Trophoblast cell (in vitro differentiated cells and primary cell): ENCODE measurements at regions not wholly inside any gene's neighbourhood (a gene's known extent, or its start where the extent isn't known, plus 50 kb on each side); places are given as distances from the start of the nearest gene placed in this dataset.
A peak's percentile ranks its signal among the peaks of the same experiment; 100 is the strongest.
"Not testable (repeated sequence)": the region's sequence is repeated elsewhere in the genome, so short reads cannot be mapped to it uniquely, and the experiment has no call there.

Experiments
- DNase-seq, 2 donors: peaks; one replicate each; pipeline ENCODE4 v3.0.0-alpha.2; 2016
- H2AFZ ChIP-seq: 2 replicates; pipeline ENCODE4 v1.6.1; 2013; ENCODE audit warnings: low read length, moderate library complexity, mild to moderate bottlenecking; ENCODE audit not compliant: insufficient read depth, poor library complexity
- H2AK5ac ChIP-seq: 2 replicates; pipeline ENCODE4 v1.6.1; 2013; ENCODE audit warnings: mild to moderate bottlenecking, low read length
- H2BK120ac ChIP-seq: 2 replicates; pipeline ENCODE4 v1.6.1; 2013; ENCODE audit warnings: low read length, mild to moderate bottlenecking, moderate library complexity; ENCODE audit not compliant: insufficient read depth, poor library complexity
- H2BK12ac ChIP-seq: 2 replicates; pipeline ENCODE4 v1.6.1; 2013; ENCODE audit warnings: mild to moderate bottlenecking, low read length, moderate library complexity
- H2BK5ac ChIP-seq: 2 replicates; pipeline ENCODE4 v1.6.1; 2013; ENCODE audit warnings: low read length, low read depth, moderate library complexity, mild to moderate bottlenecking; ENCODE audit not compliant: poor library complexity
- H3K14ac ChIP-seq: 2 replicates; pipeline ENCODE4 v1.6.1; 2013; ENCODE audit warnings: mild to moderate bottlenecking, low read length
- H3K18ac ChIP-seq: 2 replicates; pipeline ENCODE4 v1.6.1; 2013; ENCODE audit warnings: mild to moderate bottlenecking, low read length
- H3K23ac ChIP-seq: 2 replicates; pipeline ENCODE4 v1.6.1; 2013; ENCODE audit warnings: low read length
- H3K27ac ChIP-seq: 2 replicates; pipeline ENCODE4 v1.5.1; 2013; ENCODE audit warnings: low read depth, mild to moderate bottlenecking, inconsistent platforms, low read length, moderate library complexity
- H3K27me3 ChIP-seq: 2 replicates; pipeline ENCODE4 v1.6.1; 2013; ENCODE audit warnings: inconsistent platforms, mild to moderate bottlenecking, low read length, moderate library complexity; ENCODE audit not compliant: insufficient read depth
- H3K36me3 ChIP-seq, 2 experiments: 1 replicate in 1 of 2; 2 replicates in 1 of 2; pipeline ENCODE4 v1.6.1; 2013; ENCODE audit warnings: low read length in 2 of 2, mild to moderate bottlenecking in 2 of 2, moderate library complexity in 1 of 2; ENCODE audit not compliant: insufficient read depth in 2 of 2, control insufficient read depth in 1 of 2
- H3K4ac ChIP-seq: 2 replicates; pipeline ENCODE4 v1.6.1; 2013; ENCODE audit warnings: low read depth, mild to moderate bottlenecking, low read length, moderate library complexity
- H3K4me1 ChIP-seq, 2 experiments: 1 replicate in 1 of 2; 2 replicates in 1 of 2; pipeline ENCODE4 v1.6.1; 2013; ENCODE audit warnings: low read length in 2 of 2, mild to moderate bottlenecking in 2 of 2, moderate library complexity in 1 of 2; ENCODE audit not compliant: insufficient read depth in 2 of 2, control insufficient read depth in 1 of 2
- H3K4me2 ChIP-seq: 2 replicates; pipeline ENCODE4 v1.6.1; 2013; ENCODE audit warnings: inconsistent platforms, mild to moderate bottlenecking, low read length, moderate library complexity
- H3K4me3 ChIP-seq: 2 replicates; pipeline ENCODE4 v1.5.1; 2013; ENCODE audit warnings: mild to moderate bottlenecking, low read depth, low read length, inconsistent platforms
- H3K79me1 ChIP-seq: one replicate; pipeline ENCODE4 v1.6.1; 2013; ENCODE audit warnings: low read length
- H3K79me2 ChIP-seq: 2 replicates; pipeline ENCODE4 v1.6.1; 2013; ENCODE audit warnings: low read length, mild to moderate bottlenecking; ENCODE audit not compliant: control insufficient read depth, insufficient read depth, poor library complexity
- H3K9ac ChIP-seq: 2 replicates; pipeline ENCODE4 v1.6.1; 2013; ENCODE audit warnings: mild to moderate bottlenecking, low read length
- H3K9me3 ChIP-seq: 2 replicates; pipeline ENCODE4 v1.6.1; 2013; ENCODE audit warnings: low read depth, mild to moderate bottlenecking, control low read depth, inconsistent platforms, low read length; ENCODE audit not compliant: insufficient read depth
- H4K12ac ChIP-seq: 2 replicates; pipeline ENCODE4 v1.6.1; 2013; ENCODE audit warnings: low read depth, mild to moderate bottlenecking, low read length, moderate library complexity
- H4K8ac ChIP-seq: 2 replicates; pipeline ENCODE4 v1.6.1; 2013; ENCODE audit warnings: low read depth, mild to moderate bottlenecking, low read length, moderate library complexity
- H4K91ac ChIP-seq: one replicate; pipeline ENCODE4 v1.6.1; 2013; ENCODE audit warnings: low read depth, mild to moderate bottlenecking, low read length, moderate library complexity
- WGBS: extraction: QIAGEN DNeasy Blood & Tissue Kit; methylation state at CpG from one replicate; pipeline ENCODE4 v1.1.7; 2013; ENCODE audit warnings: missing lambda C conversion rate; ENCODE audit not compliant: insufficient read length, insufficient coverage; ENCODE audit errors: extremely low coverage; 5-methylcytosine and 5-hydroxymethylcytosine counted together

GRCh38 chr11:86732286-86732685, 59.9 kb upstream of the ME3 start:
- H3K9me3 ChIP-seq, H2BK5ac ChIP-seq, H3K4me3 ChIP-seq, H4K8ac ChIP-seq, H2BK120ac ChIP-seq, H3K79me2 ChIP-seq, H3K18ac ChIP-seq, H3K4ac ChIP-seq, H3K27ac ChIP-seq, H3K14ac ChIP-seq, H2AK5ac ChIP-seq, H3K4me2 ChIP-seq, H3K27me3 ChIP-seq, H2BK12ac ChIP-seq, DNase-seq, H3K23ac ChIP-seq, H4K12ac ChIP-seq, H3K36me3 ChIP-seq, H3K4me1 ChIP-seq, H3K79me1 ChIP-seq, H2AFZ ChIP-seq, H3K9ac ChIP-seq: not testable (repeated sequence)
- H4K91ac ChIP-seq: peak overlapping the region; percentile 26
- WGBS: no CpG with 5 or more reads among the region's 27 CpGs

GRCh38 chr11:86729576-86729975, 57.2 kb upstream of the ME3 start:
- not testable (repeated sequence) for H3K18ac ChIP-seq, H3K27me3 ChIP-seq, H2BK120ac ChIP-seq, H3K79me1 ChIP-seq, H3K4me3 ChIP-seq, DNase-seq, H2AFZ ChIP-seq, H3K79me2 ChIP-seq, H3K27ac ChIP-seq, H3K4me1 ChIP-seq, H3K9me3 ChIP-seq, H3K4me2 ChIP-seq, H2BK12ac ChIP-seq, H3K4ac ChIP-seq, H3K9ac ChIP-seq, H3K14ac ChIP-seq, H3K36me3 ChIP-seq, H2BK5ac ChIP-seq, H4K8ac ChIP-seq, H4K12ac ChIP-seq, H3K23ac ChIP-seq, H2AK5ac ChIP-seq, H4K91ac ChIP-seq
- no CpG with 5 or more reads among the region's 1 CpG for WGBS

GRCh38 chr11:86728562-86728961, 56.1 kb upstream of the ME3 start:
- no peaks in the 10 kb centered on the region for H3K27me3 ChIP-seq
- H3K4me1 ChIP-seq: peaks cover 2 to 4% of the 10 kb centered on the region in 2 experiments
- H3K18ac ChIP-seq: no peak overlapping the region
- H4K91ac ChIP-seq: no peak overlapping the region
- no peak overlapping the region for H3K27ac ChIP-seq
- H3K9me3 ChIP-seq: no peaks in the 10 kb centered on the region
- H3K4me2 ChIP-seq: no peak overlapping the region
- no peak overlapping the region for H3K23ac ChIP-seq
- DNase-seq: no peak
- H2BK12ac ChIP-seq: no peak overlapping the region
- H3K79me2 ChIP-seq: no peaks in the 10 kb centered on the region
- H2BK5ac ChIP-seq: no peak overlapping the region
- no peak overlapping the region for H2AFZ ChIP-seq
- no peak overlapping the region for H2BK120ac ChIP-seq
- H3K4ac ChIP-seq: no peak overlapping the region
- no peaks in the 10 kb centered on the region for H3K36me3 ChIP-seq
- no peak overlapping the region for H3K14ac ChIP-seq
- peaks cover 2% of the 10 kb centered on the region for H3K79me1 ChIP-seq
- H4K8ac ChIP-seq: no peak overlapping the region
- no peak overlapping the region for H2AK5ac ChIP-seq
- H3K4me3 ChIP-seq: no peak overlapping the region
- no peak overlapping the region for H4K12ac ChIP-seq
- no peak overlapping the region for H3K9ac ChIP-seq

GRCh38 chr11:86726770-86727504, 54.5 kb upstream of the ME3 start:
- Histone ChIP-seq H2AFZ (no peak overlapping the region), H4K8ac (no peak overlapping the region), H3K4me1 (peaks cover 2 to 4% of the 10 kb centered on the region in 2 experiments), H3K27ac (peak overlapping the region; percentile 3), H4K91ac (peak overlapping the region; percentile 78), H3K18ac (no peak overlapping the region), H3K79me2 (no peaks in the 10 kb centered on the region), H3K4me3 (no peak overlapping the region), H3K4me2 (no peak overlapping the region), H2BK120ac (no peak overlapping the region), H3K27me3 (no peaks in the 10 kb centered on the region), H3K79me1 (peaks cover 2% of the 10 kb centered on the region), H4K12ac (no peak overlapping the region), H3K4ac (no peak overlapping the region), H3K23ac (no peak overlapping the region), H3K36me3 (no peaks in the 10 kb centered on the region), H2BK5ac (no peak overlapping the region), H3K9me3 (no peaks in the 10 kb centered on the region), H3K14ac (no peak overlapping the region), H3K9ac (no peak overlapping the region), H2AK5ac (peak overlapping the region; percentile 92), H2BK12ac (peak overlapping the region; percentile 89)
- DNase-seq: no peak
- no CpG with 5 or more reads among the region's 5 CpGs for WGBS
